ENCODE measurements at regions not wholly inside any gene's neighbourhood (a gene's known extent, or its start where the extent isn't known, plus 50 kb on each side); places are given as distances from the start of the nearest gene placed in this dataset.

GRCh38 chr2:173818285-173818684 lies 146.9 kb downstream of the SP3 start:
- no peak for DNase-seq (ENCODE audit: low spot score)

GRCh38 chr2:173819852-173820251 lies 145.3 kb downstream of the SP3 start:
- no peak for DNase-seq (ENCODE audit: low spot score)

DNA sequence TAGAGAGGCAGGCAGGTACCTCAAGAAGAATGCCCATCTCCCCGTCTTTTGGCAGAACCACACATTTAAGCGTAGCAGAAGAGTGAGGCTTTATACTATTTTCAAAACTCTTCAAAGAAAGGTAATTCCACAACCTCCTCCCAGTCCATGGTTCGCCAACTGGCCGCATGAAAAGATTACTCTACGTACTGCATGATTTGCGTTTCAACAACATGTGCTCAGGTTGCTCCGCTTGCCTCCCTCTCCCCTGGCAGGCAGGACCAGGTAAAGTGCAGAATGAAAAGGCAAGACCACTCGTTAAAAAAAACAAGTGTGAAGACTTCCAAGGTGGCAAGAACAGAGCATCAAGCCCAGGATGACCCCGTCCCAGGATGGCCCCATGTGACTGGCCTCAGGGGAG lies 143.7 kb downstream of the SP3 start:
- no peak for DNase-seq (ENCODE audit: low spot score)

- no peak for DNase-seq (ENCODE audit: low spot score)
These were observed 142.2 kb downstream of the SP3 start for GRCh38 chr2:173822889-173823542.

DNA sequence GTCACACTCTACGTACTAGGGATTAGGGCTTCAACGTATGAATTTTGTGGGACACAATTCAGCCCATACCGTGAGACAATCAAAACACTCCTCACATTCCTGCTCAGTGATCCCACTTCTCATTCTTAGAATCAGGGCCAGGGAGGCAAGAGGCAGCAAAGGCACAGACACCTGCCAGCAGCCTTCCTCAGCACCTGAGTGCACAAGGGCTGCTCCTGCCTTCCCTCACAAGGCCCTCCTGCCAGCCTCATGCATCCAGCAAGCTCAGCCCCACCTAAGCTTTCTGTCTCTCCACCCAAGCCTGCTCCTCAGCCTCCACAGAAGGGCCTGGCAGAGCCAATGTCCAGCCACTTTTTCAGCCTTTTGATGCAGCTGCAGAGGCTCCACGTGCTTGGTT lies 141.6 kb downstream of the SP3 start:
- no peak for DNase-seq (ENCODE audit: low spot score)

- no peak for DNase-seq (ENCODE audit: low spot score)
These were observed 136.7 kb downstream of the SP3 start for GRCh38 chr2:173828189-173829142.

- no peak for DNase-seq (ENCODE audit: low spot score)
These were observed 135.4 kb downstream of the SP3 start for GRCh38 chr2:173829727-173830126.

DNA sequence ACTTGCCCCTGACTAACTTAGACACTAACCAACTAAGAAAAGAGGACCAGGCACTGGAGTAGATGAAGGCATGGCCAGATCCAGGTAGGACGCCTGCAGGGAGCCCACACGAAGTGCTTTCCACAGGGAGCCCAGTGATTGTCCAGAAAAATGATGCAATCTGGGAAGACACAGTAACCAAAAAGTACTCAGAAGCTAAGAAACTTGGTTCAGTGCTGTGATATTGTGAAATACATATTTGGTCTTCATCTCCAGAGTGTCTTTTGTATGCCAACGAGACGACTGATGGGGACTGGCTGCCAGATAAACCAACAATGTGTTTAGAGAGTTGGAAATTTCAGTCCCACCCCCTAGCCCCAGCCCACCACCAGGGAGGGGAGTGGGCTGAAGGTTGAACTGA lies 135.0 kb downstream of the SP3 start:
- DNase-seq (ENCODE audit: low spot score), result peak; percentile 34

- DNase-seq (ENCODE audit: low spot score), result peak; percentile 96
These were observed 133.6 kb downstream of the SP3 start for GRCh38 chr2:173831312-173832229.

GRCh38 chr2:173834141-173834540 lies 131.0 kb downstream of the SP3 start:
- peak; percentile 79 for DNase-seq (ENCODE audit: low spot score)

- DNase-seq (ENCODE audit: low spot score), result no peak
These were observed 129.4 kb downstream of the SP3 start for GRCh38 chr2:173835726-173836125.

- no peak for DNase-seq (ENCODE audit: low spot score)
These were observed 124.1 kb downstream of the SP3 start for GRCh38 chr2:173841110-173841509.

DNA sequence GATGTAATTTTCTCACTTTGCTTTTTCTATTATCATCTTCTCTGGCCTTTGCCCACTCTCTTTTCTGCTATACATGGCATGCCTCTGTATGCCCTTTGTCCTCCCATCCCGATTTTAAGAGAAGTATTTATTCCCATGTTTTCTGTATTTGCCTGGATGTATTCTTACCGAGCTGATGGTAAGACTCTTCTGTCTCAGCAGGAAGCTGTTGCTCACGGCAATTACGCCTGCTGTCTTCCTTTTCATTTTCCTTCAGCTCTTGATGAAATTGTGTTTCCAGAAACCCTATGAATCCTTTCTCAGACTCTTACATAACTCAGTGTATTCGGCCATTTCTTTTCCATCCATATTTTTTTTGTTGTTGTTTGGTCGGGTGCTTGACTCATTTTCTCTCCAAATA lies 121.6 kb downstream of the SP3 start:
- no peak for DNase-seq (ENCODE audit: low spot score)

GRCh38 chr2:173851141-173851641 lies 114.0 kb downstream of the SP3 start:
- no peak for DNase-seq (ENCODE audit: low spot score)

DNA sequence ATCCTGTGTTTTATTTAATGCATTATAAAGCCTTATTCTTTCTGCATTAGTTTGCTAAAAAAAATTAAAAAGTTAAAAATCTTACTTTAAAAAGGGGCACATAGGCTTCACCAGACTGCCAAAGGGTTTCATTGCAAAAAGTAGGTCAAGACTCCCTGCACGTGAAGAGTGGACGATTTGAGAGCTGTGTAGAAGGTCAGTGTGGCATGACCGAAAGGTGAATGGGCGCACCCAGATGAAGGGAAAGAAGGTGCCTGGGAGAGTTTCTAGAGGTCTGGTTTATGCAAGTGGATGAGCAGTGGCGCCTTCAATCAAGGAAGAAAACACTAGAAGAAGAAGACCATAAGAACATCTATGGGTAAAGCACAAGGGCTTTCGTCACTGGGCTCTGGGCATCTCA lies 111.0 kb downstream of the SP3 start:
- no peak for DNase-seq (ENCODE audit: low spot score)

GRCh38 chr2:173854840-173855239 lies 110.3 kb downstream of the SP3 start:
- no peak for DNase-seq (ENCODE audit: low spot score)

GRCh38 chr2:173855661-173856060 lies 109.5 kb downstream of the SP3 start:
- DNase-seq (ENCODE audit: low spot score), result peak; percentile 76

Measured in umbilical cord (tissue), 1 donor.